RWPE2 (cell line): ENCODE measurements at regions not wholly inside any gene's neighbourhood (a gene's known extent, or its start where the extent isn't known, plus 50 kb on each side); places are given as distances from the start of the nearest gene placed in this dataset.

Experiments used
- ATAC-seq: fragments of 200-7000 bp; cut with Tn5 transposase; 3 replicates; pipeline ENCODE4 v1.9.1; 2021; ENCODE audit warnings: low read depth
- DNase-seq: peaks from one replicate; pipeline ENCODE4 v3.0.0-alpha.2; 2020; ENCODE audit warnings: low spot score
- H3K27ac ChIP-seq: fragments of 450-650 bp; 2 replicates; pipeline ENCODE4 v1.5.1; 2017; ENCODE audit warnings: mild to moderate bottlenecking; ENCODE audit not compliant: poor library complexity, severe bottlenecking
- H3K27me3 ChIP-seq: fragments of 250-450 bp; sonication (Bioruptor Pico); 2 replicates; pipeline ENCODE4 v1.5.1; 2021; ENCODE audit warnings: mild to moderate bottlenecking, moderate library complexity; ENCODE audit not compliant: insufficient read depth, poor library complexity, severe bottlenecking
- H3K36me3 ChIP-seq: fragments of 250-450 bp; sonication (Bioruptor Pico); 2 replicates; pipeline ENCODE4 v1.5.1; 2020; ENCODE audit warnings: low read depth, mild to moderate bottlenecking, moderate library complexity
- H3K4me1 ChIP-seq: fragments of 250-450 bp; sonication (Bioruptor Pico); 2 replicates; pipeline ENCODE4 v1.5.1; 2021; ENCODE audit warnings: mild to moderate bottlenecking, moderate library complexity; ENCODE audit not compliant: insufficient read depth, poor library complexity, severe bottlenecking
- H3K4me3 ChIP-seq: fragments of 250-450 bp; sonication (Bioruptor Pico); 2 replicates; pipeline ENCODE4 v1.5.1; 2021; ENCODE audit warnings: mild to moderate bottlenecking, moderate library complexity; ENCODE audit not compliant: severe bottlenecking
- H3K9me3 ChIP-seq: fragments of 250-450 bp; sonication (Bioruptor Pico); 2 replicates; pipeline ENCODE4 v1.5.1; 2021; ENCODE audit warnings: mild to moderate bottlenecking, moderate library complexity; ENCODE audit not compliant: severe bottlenecking
- TF ChIP-seq, protein P1 (sequence below): fragments of 450-650 bp; IDR thresholded peaks from one replicate; pipeline ENCODE4 v1.5.1; 2017; ENCODE audit warnings: mild to moderate bottlenecking, moderate library complexity; ENCODE audit not compliant: poor library complexity, severe bottlenecking

DNA sequence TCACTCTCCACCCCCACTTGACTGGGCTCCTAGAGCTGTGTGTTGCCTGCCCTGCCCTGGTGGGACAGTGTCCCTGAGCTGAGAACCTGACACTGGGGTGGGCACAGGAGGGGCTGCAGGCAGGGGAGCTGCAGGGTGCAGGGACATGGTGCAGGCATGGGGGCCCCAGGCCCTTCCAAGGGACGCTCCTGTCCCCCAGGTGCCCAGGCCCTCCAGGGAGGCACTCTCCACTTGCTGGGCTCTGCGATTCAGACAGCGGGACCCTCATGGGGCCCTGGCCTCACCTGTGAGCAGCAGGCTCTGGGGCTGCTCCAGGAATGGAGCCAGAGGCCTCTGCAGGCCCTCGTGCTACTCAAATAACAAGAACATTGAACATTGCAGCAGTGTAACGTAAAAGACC is 89.4 kb downstream of the BARX1 start:
- no peak; the same call in 2 of the 3 replicates for ATAC-seq
- TF ChIP-seq, protein P1, sequence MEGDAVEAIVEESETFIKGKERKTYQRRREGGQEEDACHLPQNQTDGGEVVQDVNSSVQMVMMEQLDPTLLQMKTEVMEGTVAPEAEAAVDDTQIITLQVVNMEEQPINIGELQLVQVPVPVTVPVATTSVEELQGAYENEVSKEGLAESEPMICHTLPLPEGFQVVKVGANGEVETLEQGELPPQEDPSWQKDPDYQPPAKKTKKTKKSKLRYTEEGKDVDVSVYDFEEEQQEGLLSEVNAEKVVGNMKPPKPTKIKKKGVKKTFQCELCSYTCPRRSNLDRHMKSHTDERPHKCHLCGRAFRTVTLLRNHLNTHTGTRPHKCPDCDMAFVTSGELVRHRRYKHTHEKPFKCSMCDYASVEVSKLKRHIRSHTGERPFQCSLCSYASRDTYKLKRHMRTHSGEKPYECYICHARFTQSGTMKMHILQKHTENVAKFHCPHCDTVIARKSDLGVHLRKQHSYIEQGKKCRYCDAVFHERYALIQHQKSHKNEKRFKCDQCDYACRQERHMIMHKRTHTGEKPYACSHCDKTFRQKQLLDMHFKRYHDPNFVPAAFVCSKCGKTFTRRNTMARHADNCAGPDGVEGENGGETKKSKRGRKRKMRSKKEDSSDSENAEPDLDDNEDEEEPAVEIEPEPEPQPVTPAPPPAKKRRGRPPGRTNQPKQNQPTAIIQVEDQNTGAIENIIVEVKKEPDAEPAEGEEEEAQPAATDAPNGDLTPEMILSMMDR: no peak
- Histone ChIP-seq H3K36me3 (no peaks in the 10 kb centered on the region), H3K27ac (no peak overlapping the region), H3K27me3 (peaks cover 27% of the 10 kb centered on the region), H3K9me3 (no peaks in the 10 kb centered on the region), H3K4me1 (no peaks in the 10 kb centered on the region), H3K4me3 (no peak overlapping the region)
- DNase-seq: no peak

DNA sequence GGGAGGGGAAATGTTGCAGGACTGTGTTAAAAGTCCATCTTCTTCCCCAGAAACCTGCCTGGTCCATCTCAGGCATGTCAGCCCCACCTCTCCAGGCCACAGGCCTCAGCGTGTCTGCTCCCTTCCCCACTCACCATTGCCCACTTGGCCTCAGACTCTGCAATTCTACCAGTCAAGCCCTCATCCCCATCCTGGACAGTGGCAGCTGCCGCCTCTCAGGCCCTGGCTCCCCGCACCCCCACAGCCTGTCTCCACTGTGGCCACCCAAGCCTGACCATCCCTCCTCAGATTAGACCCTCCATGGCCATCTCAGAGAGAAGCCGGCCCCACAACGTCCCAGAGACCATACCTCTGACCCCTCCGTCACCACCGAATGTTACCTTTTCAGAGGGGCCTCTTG is 89.9 kb downstream of the BARX1 start:
- DNase-seq (no peak), ATAC-seq (no peak)
- TF ChIP-seq, protein P1: no peak
- no peak overlapping the region for H3K4me3 ChIP-seq
- no peaks in the 10 kb centered on the region for H3K4me1 ChIP-seq
- H3K9me3 ChIP-seq: no peaks in the 10 kb centered on the region
- H3K27ac ChIP-seq: no peak overlapping the region
- no peaks in the 10 kb centered on the region for H3K36me3 ChIP-seq
- peaks cover 30% of the 10 kb centered on the region for H3K27me3 ChIP-seq

DNA sequence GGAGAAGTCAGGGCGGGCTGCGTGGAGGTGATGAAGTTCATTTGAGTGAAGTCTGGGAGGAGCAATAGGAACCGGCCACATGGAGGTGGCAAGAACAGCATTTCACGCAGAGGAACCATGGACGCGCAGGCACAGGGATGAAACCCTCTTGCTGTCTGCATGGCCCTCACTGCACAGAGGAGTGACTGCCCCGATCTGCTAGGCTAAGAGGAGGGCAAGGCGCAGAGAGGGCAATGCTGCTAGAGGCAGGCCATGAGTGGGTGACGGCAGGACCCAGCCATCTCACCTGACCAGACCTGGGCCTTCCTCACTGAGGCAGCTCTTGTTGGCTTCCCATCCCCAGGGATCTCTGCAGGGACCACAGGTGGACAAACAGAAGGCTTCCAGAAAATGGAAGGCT is 90.3 kb downstream of the BARX1 start:
- no peaks in the 10 kb centered on the region for H3K9me3 ChIP-seq
- H3K27ac ChIP-seq: no peak overlapping the region
- no peaks in the 10 kb centered on the region for H3K36me3 ChIP-seq
- no peaks in the 10 kb centered on the region for H3K4me1 ChIP-seq
- TF ChIP-seq, protein P1: no peak
- no peak overlapping the region for H3K4me3 ChIP-seq
- peaks cover 34% of the 10 kb centered on the region for H3K27me3 ChIP-seq
- DNase-seq (no peak), ATAC-seq (no peak)

DNA sequence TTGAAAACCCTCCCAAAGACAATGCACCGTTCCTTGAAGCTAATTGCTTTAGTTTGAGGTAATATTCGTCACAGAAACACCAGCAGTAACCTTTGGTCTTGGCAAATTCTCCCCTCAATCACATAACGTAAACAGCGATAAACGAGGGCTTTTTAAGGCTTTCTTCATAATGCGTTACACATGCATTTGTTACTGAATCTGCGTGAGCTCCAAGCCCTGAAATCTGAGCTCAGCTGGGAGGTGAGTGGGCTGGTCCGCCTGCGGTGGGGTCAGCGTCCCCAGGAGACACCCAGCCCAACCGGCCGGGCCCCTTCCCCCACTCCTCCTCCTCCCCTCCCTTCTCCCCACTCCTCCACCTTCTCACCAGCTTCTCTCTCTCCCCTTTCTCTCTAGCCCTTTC is 91.1 kb downstream of the BARX1 start:
- no peak for DNase-seq
- H3K27ac ChIP-seq: no peak overlapping the region
- TF ChIP-seq, protein P1: no peak
- H3K36me3 ChIP-seq: no peaks in the 10 kb centered on the region
- no peaks in the 10 kb centered on the region for H3K4me1 ChIP-seq
- no peak overlapping the region for H3K4me3 ChIP-seq
- H3K27me3 ChIP-seq: peaks cover 37% of the 10 kb centered on the region
- ATAC-seq: no peak
- H3K9me3 ChIP-seq: no peaks in the 10 kb centered on the region

DNA sequence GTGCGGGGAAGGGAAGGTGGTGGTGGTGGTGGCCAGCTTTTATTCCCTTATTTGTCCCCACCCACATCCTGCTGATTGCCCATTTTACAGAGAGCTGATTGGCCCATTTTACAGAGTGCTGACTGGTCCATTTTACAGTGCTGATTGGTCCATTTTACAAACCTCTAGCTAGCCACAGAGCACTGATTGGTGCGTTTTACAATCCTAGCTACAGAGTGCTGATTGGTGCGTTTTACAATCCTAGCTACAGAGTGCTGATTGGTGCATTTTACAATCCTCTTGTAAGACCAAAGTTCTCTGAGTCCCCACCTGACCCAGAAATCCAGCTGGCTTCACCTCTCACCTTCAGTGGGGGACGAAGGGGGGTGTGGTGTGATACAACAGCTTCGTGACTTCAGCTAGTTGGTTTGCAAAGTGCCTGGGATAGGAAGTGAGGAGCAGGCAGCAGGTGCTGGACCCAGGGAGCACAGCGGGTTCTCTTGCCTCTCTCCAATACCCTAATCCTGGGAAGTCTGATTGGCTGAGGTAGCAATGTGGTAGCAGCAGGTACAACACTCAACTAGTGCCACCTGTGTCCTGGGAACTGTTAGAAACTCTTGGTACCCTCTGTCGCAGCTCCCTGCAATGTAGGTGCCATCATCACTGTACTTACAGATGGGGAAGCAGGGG is 92.1 kb downstream of the BARX1 start:
- peaks cover 37% of the 10 kb centered on the region for H3K27me3 ChIP-seq
- H3K4me3 ChIP-seq: no peak overlapping the region
- no peak for DNase-seq
- no peaks in the 10 kb centered on the region for H3K9me3 ChIP-seq
- no peak for ATAC-seq
- H3K4me1 ChIP-seq: no peaks in the 10 kb centered on the region
- no peaks in the 10 kb centered on the region for H3K36me3 ChIP-seq
- TF ChIP-seq, protein P1: no peak
- H3K27ac ChIP-seq: no peak overlapping the region
